C4-2B (cell line): ENCODE measurements at regions not wholly inside any gene's neighbourhood (a gene's known extent, or its start where the extent isn't known, plus 50 kb on each side); places are given as distances from the start of the nearest gene placed in this dataset.

Experiments used
- H3K27ac ChIP-seq: fragments of 450-650 bp; 2 replicates; pipeline ENCODE4 v1.5.1; 2017
- CTCF ChIP-seq: fragments of 450-650 bp; conservative IDR thresholded peaks from 2 replicates; pipeline ENCODE4 v1.5.1; 2017; ENCODE audit warnings: mild to moderate bottlenecking
- ZFX ChIP-seq: fragments of 450-650 bp; IDR thresholded peaks from 2 replicates; pipeline ENCODE4 v1.6.1; 2017

GRCh38 chrX:23540532-23540931, 126.8 kb upstream of the PRDX4 start:
- TF ChIP-seq CTCF (no peak), ZFX (no peak)
- H3K27ac ChIP-seq, result no peak overlapping the region

GRCh38 chrX:23548164-23548563, 119.1 kb upstream of the PRDX4 start:
- no peak for TF ChIP-seq CTCF
- TF ChIP-seq ZFX, result no peak
- H3K27ac ChIP-seq, result no peak overlapping the region

GRCh38 chrX:23552303-23552702, 115.0 kb upstream of the PRDX4 start:
- TF ChIP-seq ZFX, result no peak
- H3K27ac ChIP-seq, result no peak overlapping the region

DNA sequence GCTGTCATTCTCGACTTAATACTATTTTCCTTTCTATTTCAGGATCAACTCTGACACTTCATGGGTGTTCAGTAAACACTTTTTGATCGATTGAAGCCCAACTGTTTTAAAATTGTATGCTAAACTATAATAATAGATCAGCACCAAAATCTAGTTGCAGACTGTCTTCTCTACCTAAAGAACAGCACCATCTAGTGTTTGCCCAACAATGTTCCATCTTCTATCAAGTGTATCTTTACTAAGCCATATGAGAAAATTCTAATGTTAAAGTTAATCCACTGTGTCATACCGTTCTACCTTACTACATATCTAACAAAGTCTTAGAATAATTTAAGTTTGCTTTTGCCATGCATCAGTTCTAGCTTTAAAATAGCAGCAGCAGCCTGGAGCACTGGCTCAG, 113.0 kb upstream of the PRDX4 start:
- H3K27ac ChIP-seq, result no peak overlapping the region
- TF ChIP-seq ZFX (no peak), CTCF (peak; percentile 68)

- H3K27ac ChIP-seq, result no peak overlapping the region
- TF ChIP-seq ZFX (no peak), CTCF (no peak)
Measured at GRCh38 chrX:23557070-23557469, 110.2 kb upstream of the PRDX4 start.

DNA sequence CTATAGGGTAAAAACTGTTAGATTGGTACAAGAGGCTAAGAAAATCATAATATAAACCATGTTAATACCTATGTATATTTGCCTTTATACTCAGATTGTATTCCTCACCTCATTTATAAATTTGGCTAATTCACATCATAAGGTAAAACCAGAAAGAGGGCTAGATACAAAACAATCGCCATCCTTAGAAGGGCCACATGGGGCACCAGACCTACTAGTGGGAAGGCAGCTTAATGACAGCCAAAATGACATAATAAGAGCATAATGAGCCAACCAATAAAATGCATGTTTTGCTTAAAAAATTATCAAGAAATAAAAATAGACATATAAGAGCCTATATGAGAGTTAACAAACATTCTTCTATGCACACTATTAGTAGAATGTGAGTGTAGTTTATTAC, 107.3 kb upstream of the PRDX4 start:
- H3K27ac ChIP-seq, result no peak overlapping the region
- TF ChIP-seq ZFX (no peak), CTCF (peak; percentile 2; the same call in 1 of the 2 replicates)

GRCh38 chrX:23570674-23571343, 96.5 kb upstream of the PRDX4 start:
- no peak for TF ChIP-seq CTCF
- TF ChIP-seq ZFX, result no peak
- no peak overlapping the region for H3K27ac ChIP-seq

GRCh38 chrX:23575281-23575680, 92.0 kb upstream of the PRDX4 start:
- no peak overlapping the region for H3K27ac ChIP-seq
- TF ChIP-seq CTCF (no peak), ZFX (no peak)
